ENCODE measurements at regions not wholly inside any gene's neighbourhood (a gene's known extent, or its start where the extent isn't known, plus 50 kb on each side); places are given as distances from the start of the nearest gene placed in this dataset.
"Not testable (repeated sequence)": the region's sequence is repeated elsewhere in the genome, so short reads cannot be mapped to it uniquely, and the experiment has no call there.

DNA sequence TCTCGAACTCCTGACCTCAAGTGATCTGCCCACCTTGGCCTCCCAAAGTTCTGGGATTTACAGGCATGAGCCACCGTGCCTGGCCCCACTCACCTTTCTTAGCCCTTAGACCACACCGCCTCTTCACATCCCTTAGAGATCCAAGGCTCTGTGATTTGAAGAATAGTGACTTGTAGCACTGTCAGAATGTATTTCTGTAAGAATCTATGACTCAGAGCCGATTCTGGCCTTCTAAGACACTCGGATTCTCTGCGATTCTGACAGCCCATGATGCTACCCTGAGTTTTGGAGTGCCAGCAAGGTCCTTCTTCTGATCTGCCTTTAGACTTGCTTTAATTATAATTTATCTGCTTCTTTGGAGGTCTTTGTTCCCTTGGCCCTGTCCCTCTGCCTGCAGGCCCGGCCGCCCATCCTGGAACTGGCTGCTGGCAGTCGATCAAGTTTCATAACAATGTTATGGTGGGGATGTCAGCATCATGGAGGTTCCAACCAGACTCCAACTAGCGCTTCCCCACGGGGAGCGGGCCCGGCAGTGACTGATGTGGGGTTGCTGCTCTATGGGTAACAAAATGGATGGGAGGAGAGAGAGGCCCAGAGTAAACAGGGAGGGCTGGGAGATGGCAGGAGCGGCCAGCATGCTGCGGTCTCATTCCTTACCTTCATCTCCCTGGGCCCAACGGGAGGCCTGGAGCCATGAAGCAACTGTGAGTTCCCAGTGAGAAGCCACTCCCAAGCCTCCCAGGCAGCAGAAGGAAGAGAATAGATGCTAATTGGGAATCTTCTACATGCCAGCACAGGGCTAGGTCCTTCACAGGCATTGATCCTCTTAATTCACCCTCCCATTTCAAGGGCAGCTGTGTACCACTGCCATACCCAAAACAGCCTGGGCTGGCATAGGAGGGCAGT, 55.7 kb upstream of the RASD2 start:
- no peaks in the 10 kb centered on the region for H3K9me3 Mint-ChIP-seq (ENCODE audit: unreplicated experiment)
- no peaks in the 10 kb centered on the region for H3K4me1 Mint-ChIP-seq (ENCODE audit: unreplicated experiment)
- H3K4me3 Mint-ChIP-seq (ENCODE audit: unreplicated experiment) = no peak overlapping the region
- peaks cover 10% of the 10 kb centered on the region for H3K27me3 Mint-ChIP-seq (ENCODE audit: unreplicated experiment)
- no peaks in the 10 kb centered on the region for H3K36me3 Mint-ChIP-seq (ENCODE audit: low read depth, unreplicated experiment)
- TF ChIP-seq, protein P1, sequence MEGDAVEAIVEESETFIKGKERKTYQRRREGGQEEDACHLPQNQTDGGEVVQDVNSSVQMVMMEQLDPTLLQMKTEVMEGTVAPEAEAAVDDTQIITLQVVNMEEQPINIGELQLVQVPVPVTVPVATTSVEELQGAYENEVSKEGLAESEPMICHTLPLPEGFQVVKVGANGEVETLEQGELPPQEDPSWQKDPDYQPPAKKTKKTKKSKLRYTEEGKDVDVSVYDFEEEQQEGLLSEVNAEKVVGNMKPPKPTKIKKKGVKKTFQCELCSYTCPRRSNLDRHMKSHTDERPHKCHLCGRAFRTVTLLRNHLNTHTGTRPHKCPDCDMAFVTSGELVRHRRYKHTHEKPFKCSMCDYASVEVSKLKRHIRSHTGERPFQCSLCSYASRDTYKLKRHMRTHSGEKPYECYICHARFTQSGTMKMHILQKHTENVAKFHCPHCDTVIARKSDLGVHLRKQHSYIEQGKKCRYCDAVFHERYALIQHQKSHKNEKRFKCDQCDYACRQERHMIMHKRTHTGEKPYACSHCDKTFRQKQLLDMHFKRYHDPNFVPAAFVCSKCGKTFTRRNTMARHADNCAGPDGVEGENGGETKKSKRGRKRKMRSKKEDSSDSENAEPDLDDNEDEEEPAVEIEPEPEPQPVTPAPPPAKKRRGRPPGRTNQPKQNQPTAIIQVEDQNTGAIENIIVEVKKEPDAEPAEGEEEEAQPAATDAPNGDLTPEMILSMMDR (IDR thresholded peaks at IDR 0.05; ENCODE audit: unreplicated experiment) = no peak
- no peak for DNase-seq (ENCODE audit: low spot score)
- H3K27ac Mint-ChIP-seq (ENCODE audit: unreplicated experiment) = peak overlapping the region; percentile 52

DNA sequence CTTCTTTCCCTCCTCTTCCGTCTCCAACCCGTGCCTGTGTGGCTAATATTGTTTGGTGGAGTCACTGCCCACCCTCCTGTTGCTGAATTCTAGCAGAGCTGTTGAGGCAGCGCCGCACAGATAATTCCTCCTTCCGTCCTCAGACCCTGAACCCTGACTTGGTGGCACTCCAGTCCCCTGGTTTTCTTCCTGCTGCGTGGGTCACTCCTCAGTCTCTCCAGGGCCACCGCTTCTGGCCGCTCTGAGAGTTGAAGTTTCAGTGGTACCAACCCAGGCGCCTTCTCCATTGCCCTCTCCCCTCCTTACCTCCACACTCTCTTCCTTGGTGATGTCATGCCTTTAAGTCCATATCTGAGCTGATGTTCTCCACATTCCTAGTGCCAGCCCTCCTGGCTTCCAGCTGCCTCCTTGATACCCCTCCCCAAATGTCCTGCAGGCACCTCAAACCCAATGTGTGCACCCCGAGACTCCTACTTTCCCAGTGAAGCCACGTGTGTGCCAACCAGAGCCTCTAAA, 54.5 kb upstream of the RASD2 start:
- TF ChIP-seq, protein P1 (IDR thresholded peaks at IDR 0.05; ENCODE audit: unreplicated experiment) = no peak
- Mint-ChIP-seq H3K27ac (ENCODE audit: unreplicated experiment) (no peak overlapping the region), H3K9me3 (ENCODE audit: unreplicated experiment) (no peaks in the 10 kb centered on the region)

DNA sequence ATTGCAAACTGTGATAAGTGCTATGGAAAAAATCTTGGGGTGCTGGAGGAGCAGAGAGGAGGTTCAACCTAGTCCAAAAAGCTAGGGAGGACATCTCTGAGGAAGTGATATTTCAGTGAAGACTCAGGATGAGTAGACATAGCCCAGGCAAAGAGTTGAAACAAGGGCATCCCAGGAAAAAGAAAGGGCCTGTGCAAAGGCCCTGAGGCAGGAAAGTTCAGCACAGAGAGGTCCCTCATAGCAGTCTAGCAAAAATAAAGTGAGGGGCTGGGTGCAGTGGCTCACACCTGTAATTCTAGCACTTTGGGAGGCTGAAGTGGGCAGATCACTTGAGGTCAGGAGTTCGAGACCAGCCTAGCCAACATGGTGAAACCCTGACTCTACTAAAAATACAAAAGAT, 53.0 kb upstream of the RASD2 start:
- H3K36me3 Mint-ChIP-seq (ENCODE audit: low read depth, unreplicated experiment); H3K4me1 Mint-ChIP-seq (ENCODE audit: unreplicated experiment); H3K4me3 Mint-ChIP-seq (ENCODE audit: unreplicated experiment); DNase-seq (ENCODE audit: low spot score); H3K27ac Mint-ChIP-seq (ENCODE audit: unreplicated experiment); H3K9me3 Mint-ChIP-seq (ENCODE audit: unreplicated experiment): not testable (repeated sequence)
- H3K27me3 Mint-ChIP-seq (ENCODE audit: unreplicated experiment) = peaks cover 10% of the 10 kb centered on the region

More for the DNA sequence above, 54.5 kb upstream of the RASD2 start:
- H3K4me3 Mint-ChIP-seq (ENCODE audit: unreplicated experiment) = no peak overlapping the region
- H3K36me3 Mint-ChIP-seq (ENCODE audit: low read depth, unreplicated experiment) = no peaks in the 10 kb centered on the region
- DNase-seq (ENCODE audit: low spot score) = no peak
- H3K27me3 Mint-ChIP-seq (ENCODE audit: unreplicated experiment) = peaks cover 12% of the 10 kb centered on the region
- no peaks in the 10 kb centered on the region for H3K4me1 Mint-ChIP-seq (ENCODE audit: unreplicated experiment)

DNA sequence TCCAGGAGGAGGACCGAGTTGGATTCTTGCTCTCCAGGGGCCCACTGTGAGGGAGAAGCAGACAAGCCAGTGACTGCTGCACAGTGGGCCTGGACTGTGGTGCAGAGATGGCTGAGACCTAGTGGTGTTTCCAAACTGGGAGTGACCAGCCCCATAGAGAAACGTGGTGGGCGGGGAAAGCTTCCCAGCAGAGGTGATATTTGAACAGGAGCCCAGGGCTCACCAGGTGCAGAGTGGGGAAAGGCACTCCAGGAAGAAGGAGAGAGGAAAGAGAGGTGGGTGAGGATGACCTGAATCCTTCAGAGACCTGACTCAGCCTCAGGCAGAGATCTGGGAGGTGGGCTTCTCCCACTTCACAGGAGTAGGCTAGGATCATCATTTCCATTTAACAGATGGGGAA, 52.1 kb upstream of the RASD2 start:
- Mint-ChIP-seq H3K27ac (ENCODE audit: unreplicated experiment) (no peak overlapping the region), H3K36me3 (ENCODE audit: low read depth, unreplicated experiment) (no peaks in the 10 kb centered on the region), H3K27me3 (ENCODE audit: unreplicated experiment) (peaks cover 10% of the 10 kb centered on the region), H3K4me3 (ENCODE audit: unreplicated experiment) (no peak overlapping the region), H3K4me1 (ENCODE audit: unreplicated experiment) (no peaks in the 10 kb centered on the region), H3K9me3 (ENCODE audit: unreplicated experiment) (no peaks in the 10 kb centered on the region)
- DNase-seq (ENCODE audit: low spot score) = no peak
- TF ChIP-seq, protein P1 (IDR thresholded peaks at IDR 0.05; ENCODE audit: unreplicated experiment) = no peak

DNA sequence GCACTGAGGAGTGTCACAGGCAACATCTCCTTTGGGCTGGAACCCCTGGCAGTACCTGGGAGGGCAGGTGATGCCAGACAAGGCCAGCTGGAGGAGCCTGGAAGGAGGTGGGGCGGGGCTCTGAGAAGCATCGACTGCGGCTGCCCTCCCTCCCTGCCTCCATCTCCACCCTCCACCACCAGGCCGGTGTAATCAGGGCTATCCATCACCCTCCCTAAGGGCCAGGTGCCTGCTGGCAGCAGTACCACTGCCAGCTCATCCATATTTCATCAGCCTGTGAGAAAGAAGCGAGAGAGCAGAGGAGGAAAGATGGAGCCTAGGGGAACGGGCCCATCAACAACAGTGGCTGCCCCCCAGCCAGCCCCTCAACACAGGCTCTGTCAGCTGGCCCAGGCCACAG, 51.4 kb upstream of the RASD2 start:
- TF ChIP-seq, protein P1 (IDR thresholded peaks at IDR 0.05; ENCODE audit: unreplicated experiment) = no peak
- H3K27me3 Mint-ChIP-seq (ENCODE audit: unreplicated experiment) = peaks cover 14% of the 10 kb centered on the region
- no peak overlapping the region for H3K27ac Mint-ChIP-seq (ENCODE audit: unreplicated experiment)
- H3K4me1 Mint-ChIP-seq (ENCODE audit: unreplicated experiment) = no peaks in the 10 kb centered on the region
- no peaks in the 10 kb centered on the region for H3K9me3 Mint-ChIP-seq (ENCODE audit: unreplicated experiment)
- DNase-seq (ENCODE audit: low spot score) = no peak
- H3K36me3 Mint-ChIP-seq (ENCODE audit: low read depth, unreplicated experiment) = no peaks in the 10 kb centered on the region
- H3K4me3 Mint-ChIP-seq (ENCODE audit: unreplicated experiment) = no peak overlapping the region

Data from endothelial cell (in vitro differentiated cells).